ENCODE measurements at regions not wholly inside any gene's neighbourhood (a gene's known extent, or its start where the extent isn't known, plus 50 kb on each side); places are given as distances from the start of the nearest gene placed in this dataset.

DNA sequence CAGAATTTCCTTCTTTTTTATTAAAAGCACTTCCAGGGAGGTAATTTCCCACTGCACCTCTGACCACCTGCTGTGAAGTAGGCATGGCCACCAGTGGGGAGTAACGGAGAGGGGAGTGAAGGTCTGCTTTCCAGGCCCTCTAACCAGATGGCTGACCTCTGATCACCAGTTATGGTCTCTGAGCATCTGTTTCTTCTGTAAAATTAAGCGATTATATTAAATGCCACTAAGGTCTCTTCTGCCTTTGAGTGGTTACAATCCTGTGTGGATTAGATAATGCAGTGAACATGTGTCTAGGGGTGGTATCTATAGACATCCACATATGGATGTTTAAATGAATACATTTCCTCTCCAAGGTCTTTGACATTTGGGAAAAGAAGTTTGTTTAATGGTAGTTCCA, 199.6 kb downstream of the HERPUD2 start:
- Histone ChIP-seq H3F3A (ENCODE audit: insufficient read depth, low read length) (no peaks in the 10 kb centered on the region), H3K36me3 (ENCODE audit: insufficient read depth, low read length) (no peaks in the 10 kb centered on the region), H3K79me2 (ENCODE audit: insufficient read depth, low read length) (no peaks in the 10 kb centered on the region), H2AFZ (ENCODE audit: low read length) (no peak overlapping the region), H4K20me1 (ENCODE audit: insufficient read depth, low read length) (no peaks in the 10 kb centered on the region), H3K4me1 (ENCODE audit: insufficient read depth, low read length, severe bottlenecking) (no peaks in the 10 kb centered on the region), H3K27ac (ENCODE audit: low read depth, low read length, poor library complexity, severe bottlenecking) (no peak overlapping the region), H3K9me3 (ENCODE audit: low read length) (no peaks in the 10 kb centered on the region), H3K27me3 (ENCODE audit: insufficient read depth, low read length) (no peaks in the 10 kb centered on the region), H3K4me3 (ENCODE audit: low read depth, low read length, poor library complexity, severe bottlenecking) (no peak overlapping the region), H3K9me2 (ENCODE audit: low read depth, low read length) (no peaks in the 10 kb centered on the region), H3K4me2 (ENCODE audit: low read length) (no peak overlapping the region), H3K9ac (ENCODE audit: low read length) (no peak overlapping the region)
- TF ChIP-seq EZH2 (IDR thresholded peaks at IDR 0.05; ENCODE audit: borderline replicate concordance, low read length), result no peak
- TF ChIP-seq, protein P1, sequence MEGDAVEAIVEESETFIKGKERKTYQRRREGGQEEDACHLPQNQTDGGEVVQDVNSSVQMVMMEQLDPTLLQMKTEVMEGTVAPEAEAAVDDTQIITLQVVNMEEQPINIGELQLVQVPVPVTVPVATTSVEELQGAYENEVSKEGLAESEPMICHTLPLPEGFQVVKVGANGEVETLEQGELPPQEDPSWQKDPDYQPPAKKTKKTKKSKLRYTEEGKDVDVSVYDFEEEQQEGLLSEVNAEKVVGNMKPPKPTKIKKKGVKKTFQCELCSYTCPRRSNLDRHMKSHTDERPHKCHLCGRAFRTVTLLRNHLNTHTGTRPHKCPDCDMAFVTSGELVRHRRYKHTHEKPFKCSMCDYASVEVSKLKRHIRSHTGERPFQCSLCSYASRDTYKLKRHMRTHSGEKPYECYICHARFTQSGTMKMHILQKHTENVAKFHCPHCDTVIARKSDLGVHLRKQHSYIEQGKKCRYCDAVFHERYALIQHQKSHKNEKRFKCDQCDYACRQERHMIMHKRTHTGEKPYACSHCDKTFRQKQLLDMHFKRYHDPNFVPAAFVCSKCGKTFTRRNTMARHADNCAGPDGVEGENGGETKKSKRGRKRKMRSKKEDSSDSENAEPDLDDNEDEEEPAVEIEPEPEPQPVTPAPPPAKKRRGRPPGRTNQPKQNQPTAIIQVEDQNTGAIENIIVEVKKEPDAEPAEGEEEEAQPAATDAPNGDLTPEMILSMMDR (IDR thresholded peaks at IDR 0.05; ENCODE audit: low read length), result no peak

DNA sequence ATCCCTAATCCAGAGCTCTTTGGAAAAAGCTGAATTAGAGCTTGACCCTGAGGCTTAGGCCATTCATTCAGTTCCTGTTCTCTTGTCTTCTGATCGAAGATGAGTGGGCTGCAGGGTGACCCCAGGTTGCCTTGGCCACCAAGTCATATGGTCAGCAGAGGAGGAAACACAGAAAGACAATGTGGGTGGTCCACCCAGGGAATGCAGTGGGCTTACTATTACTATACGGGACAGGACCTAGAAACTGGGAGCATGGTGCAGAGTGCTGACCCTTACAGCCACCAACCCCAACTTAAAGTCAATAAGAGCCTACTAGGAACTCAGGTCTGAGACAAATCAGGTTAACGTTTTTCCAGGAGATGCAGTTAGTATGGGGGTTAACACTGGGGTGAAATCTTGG, 200.5 kb downstream of the HERPUD2 start:
- Histone ChIP-seq H3K79me2 (ENCODE audit: insufficient read depth, low read length) (no peaks in the 10 kb centered on the region), H3K27me3 (ENCODE audit: insufficient read depth, low read length) (no peaks in the 10 kb centered on the region), H3K36me3 (ENCODE audit: insufficient read depth, low read length) (no peaks in the 10 kb centered on the region), H3K9ac (ENCODE audit: low read length) (no peak overlapping the region), H3K9me3 (ENCODE audit: low read length) (no peaks in the 10 kb centered on the region), H3K4me2 (ENCODE audit: low read length) (no peak overlapping the region), H3F3A (ENCODE audit: insufficient read depth, low read length) (no peaks in the 10 kb centered on the region), H3K9me2 (ENCODE audit: low read depth, low read length) (no peaks in the 10 kb centered on the region), H2AFZ (ENCODE audit: low read length) (no peak overlapping the region), H3K27ac (ENCODE audit: low read depth, low read length, poor library complexity, severe bottlenecking) (no peak overlapping the region), H3K4me1 (ENCODE audit: insufficient read depth, low read length, severe bottlenecking) (no peaks in the 10 kb centered on the region), H3K4me3 (ENCODE audit: low read depth, low read length, poor library complexity, severe bottlenecking) (no peak overlapping the region), H4K20me1 (ENCODE audit: insufficient read depth, low read length) (no peaks in the 10 kb centered on the region)
- no peak for TF ChIP-seq EZH2 (IDR thresholded peaks at IDR 0.05; ENCODE audit: borderline replicate concordance, low read length)
- TF ChIP-seq, protein P1 (IDR thresholded peaks at IDR 0.05; ENCODE audit: low read length), result no peak

DNA sequence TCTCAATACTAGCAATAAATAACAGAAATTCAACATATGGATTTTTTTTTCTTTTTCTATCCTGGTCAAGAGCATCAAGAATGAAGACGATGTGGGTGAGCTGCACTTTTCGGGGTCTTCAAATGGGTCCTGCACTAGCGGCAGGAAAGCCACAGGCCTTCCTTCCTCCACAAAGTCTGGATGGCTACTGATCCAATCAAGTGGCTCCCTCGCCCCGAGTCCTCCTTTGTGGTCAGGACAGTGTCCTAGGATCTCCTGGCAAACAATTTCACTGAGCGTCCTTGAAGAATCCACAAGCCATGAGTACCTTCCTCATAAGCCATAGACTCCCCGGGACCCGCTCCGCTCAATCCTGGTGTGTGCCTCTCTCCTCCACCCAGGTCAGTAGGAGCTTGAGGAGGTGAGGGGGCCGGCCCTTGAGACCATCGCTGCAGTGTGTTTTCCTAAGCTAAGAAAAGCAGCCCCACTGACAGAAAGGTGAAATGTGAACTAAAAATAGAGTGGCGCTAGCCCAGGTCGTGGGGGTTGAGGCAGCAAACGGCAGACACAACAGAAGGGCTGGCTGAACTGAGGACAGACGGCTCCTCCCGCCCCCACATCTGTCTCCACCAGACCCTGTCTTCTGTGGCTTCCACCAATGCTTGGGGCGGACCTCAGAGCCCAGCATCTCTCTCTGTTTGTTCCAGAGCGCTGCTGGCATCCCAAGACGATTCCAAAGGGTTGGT, 202.3 kb downstream of the HERPUD2 start:
- H2AFZ ChIP-seq (ENCODE audit: low read length), result no peak overlapping the region
- H3K79me2 ChIP-seq (ENCODE audit: insufficient read depth, low read length), result no peaks in the 10 kb centered on the region
- no peaks in the 10 kb centered on the region for H3K9me3 ChIP-seq (ENCODE audit: low read length)
- no peaks in the 10 kb centered on the region for H3K27me3 ChIP-seq (ENCODE audit: insufficient read depth, low read length)
- H3K9me2 ChIP-seq (ENCODE audit: low read depth, low read length), result no peaks in the 10 kb centered on the region
- H3K27ac ChIP-seq (ENCODE audit: low read depth, low read length, poor library complexity, severe bottlenecking), result no peak overlapping the region
- H3K4me3 ChIP-seq (ENCODE audit: low read depth, low read length, poor library complexity, severe bottlenecking), result no peak overlapping the region
- H3K36me3 ChIP-seq (ENCODE audit: insufficient read depth, low read length), result no peaks in the 10 kb centered on the region
- no peaks in the 10 kb centered on the region for H3K4me1 ChIP-seq (ENCODE audit: insufficient read depth, low read length, severe bottlenecking)
- no peak overlapping the region for H3K4me2 ChIP-seq (ENCODE audit: low read length)
- no peaks in the 10 kb centered on the region for H4K20me1 ChIP-seq (ENCODE audit: insufficient read depth, low read length)
- no peak overlapping the region for H3K9ac ChIP-seq (ENCODE audit: low read length)
- TF ChIP-seq, protein P1 (IDR thresholded peaks at IDR 0.05; ENCODE audit: low read length), result no peak
- TF ChIP-seq EZH2 (IDR thresholded peaks at IDR 0.05; ENCODE audit: borderline replicate concordance, low read length), result no peak
- H3F3A ChIP-seq (ENCODE audit: insufficient read depth, low read length), result no peaks in the 10 kb centered on the region

Measured in OCI-LY1 (cell line).